DND-41 (cell line): ENCODE measurements at regions not wholly inside any gene's neighbourhood (a gene's known extent, or its start where the extent isn't known, plus 50 kb on each side); places are given as distances from the start of the nearest gene placed in this dataset.

Experiments used
- ATAC-seq: fragments of 200-7000 bp; cut with Tn5 transposase; 3 replicates; pipeline ENCODE4 v1.9.1; 2021; ENCODE audit warnings: low read depth; ENCODE audit not compliant: insufficient read depth
- DNase-seq: peaks from one replicate; pipeline ENCODE4 v3.0.0-alpha.2; 2020
- H2AFZ ChIP-seq: 2 replicates; pipeline ENCODE4 v1.6.0; 2012; ENCODE audit warnings: low read depth, low read length
- H3K27ac ChIP-seq: 2 replicates; pipeline ENCODE4 v1.5.1; 2012; ENCODE audit warnings: low read length, inconsistent platforms
- H3K27me3 ChIP-seq: fragments of 200-600 bp; sonication (generic); 2 replicates; pipeline ENCODE4 v1.6.0; 2012; ENCODE audit warnings: low read length, mild to moderate bottlenecking, inconsistent platforms; ENCODE audit not compliant: insufficient read depth, poor library complexity
- H3K36me3 ChIP-seq: 2 replicates; pipeline ENCODE4 v1.5.1; 2012; ENCODE audit warnings: low read length, inconsistent platforms; ENCODE audit not compliant: insufficient read depth
- H3K4me1 ChIP-seq: 2 replicates; pipeline ENCODE4 v1.5.1; 2012; ENCODE audit warnings: mild to moderate bottlenecking, low read length; ENCODE audit not compliant: insufficient read depth
- H3K4me2 ChIP-seq: 2 replicates; pipeline ENCODE4 v1.6.0; 2012; ENCODE audit warnings: mild to moderate bottlenecking, moderate library complexity, low read length, inconsistent platforms; ENCODE audit not compliant: insufficient read depth
- H3K4me3 ChIP-seq, 2 experiments: fragments of 200-600 bp in 1 of 2; shearing (Covaris generic) in 1 of 2; 2 replicates each; pipeline ENCODE4 v1.5.1; 2012 to 2016; ENCODE audit warnings: inconsistent platforms in 2 of 2, low read length in 2 of 2, mild to moderate bottlenecking in 2 of 2, low read depth in 1 of 2, moderate library complexity in 1 of 2
- H3K79me2 ChIP-seq: 2 replicates; pipeline ENCODE4 v1.6.0; 2012; ENCODE audit warnings: low read length, inconsistent platforms; ENCODE audit not compliant: insufficient read depth
- H3K9ac ChIP-seq: 2 replicates; pipeline ENCODE4 v1.6.0; 2012; ENCODE audit warnings: low read depth, mild to moderate bottlenecking, inconsistent platforms, low read length, moderate library complexity
- H3K9me3 ChIP-seq: 2 replicates; pipeline ENCODE4 v1.5.1; 2012; ENCODE audit warnings: low read length, moderate library complexity, mild to moderate bottlenecking, inconsistent platforms; ENCODE audit not compliant: insufficient read depth, severe bottlenecking
- H4K20me1 ChIP-seq: 2 replicates; pipeline ENCODE4 v1.6.0; 2012; ENCODE audit warnings: low read length; ENCODE audit not compliant: insufficient read depth
- CTCF ChIP-seq: IDR thresholded peaks from 2 replicates; pipeline ENCODE4 v1.5.1; 2012; ENCODE audit warnings: borderline replicate concordance, low read length, moderate library complexity, mild to moderate bottlenecking; ENCODE audit not compliant: poor library complexity, severe bottlenecking; ENCODE audit errors: extremely low read depth
- EZH2 ChIP-seq: IDR thresholded peaks from 3 replicates; pipeline ENCODE4 v1.6.1; 2012; ENCODE audit warnings: borderline replicate concordance, low read depth, mild to moderate bottlenecking, moderate library complexity, low read length, inconsistent platforms; ENCODE audit not compliant: severe bottlenecking

- Histone ChIP-seq H3K36me3 (no peaks in the 10 kb centered on the region), H3K4me1 (no peaks in the 10 kb centered on the region), H3K27ac (no peak overlapping the region), H3K9me3 (no peaks in the 10 kb centered on the region), H2AFZ (no peak overlapping the region), H3K4me2 (no peak overlapping the region), H3K4me3 (no peak overlapping the region), H4K20me1 (no peaks in the 10 kb centered on the region), H3K9ac (no peak overlapping the region), H3K27me3 (peaks cover 10% of the 10 kb centered on the region), H3K79me2 (no peaks in the 10 kb centered on the region)
- no peak for TF ChIP-seq CTCF
- no peak for ATAC-seq
- no peak for DNase-seq
Measured at GRCh38 chr17:73933164-73933766, 270.2 kb upstream of the RPL38 start.

- Histone ChIP-seq H3K79me2 (no peaks in the 10 kb centered on the region), H3K4me1 (no peaks in the 10 kb centered on the region), H4K20me1 (no peaks in the 10 kb centered on the region), H2AFZ (no peak overlapping the region), H3K4me2 (no peak overlapping the region), H3K36me3 (no peaks in the 10 kb centered on the region), H3K9ac (no peak overlapping the region), H3K9me3 (no peaks in the 10 kb centered on the region), H3K27me3 (peaks cover 15% of the 10 kb centered on the region), H3K27ac (no peak overlapping the region), H3K4me3 (no peak overlapping the region)
- ATAC-seq (no peak), DNase-seq (no peak)
- no peak for TF ChIP-seq EZH2
- TF ChIP-seq CTCF = no peak
Measured at GRCh38 chr17:73933871-73934270, 269.6 kb upstream of the RPL38 start.

GRCh38 chr17:73934696-73935095, 268.8 kb upstream of the RPL38 start:
- H3K4me1 ChIP-seq = no peaks in the 10 kb centered on the region
- peaks cover 16% of the 10 kb centered on the region for H3K27me3 ChIP-seq
- H2AFZ ChIP-seq = no peak overlapping the region
- no peaks in the 10 kb centered on the region for H4K20me1 ChIP-seq
- no peak overlapping the region for H3K27ac ChIP-seq
- H3K4me3 ChIP-seq = no peak overlapping the region
- DNase-seq (no peak), ATAC-seq (peak; percentile 59; the same call in 2 of the 3 replicates)
- H3K36me3 ChIP-seq = no peaks in the 10 kb centered on the region
- TF ChIP-seq CTCF (no peak), EZH2 (no peak)
- no peak overlapping the region for H3K9ac ChIP-seq
- H3K9me3 ChIP-seq = no peaks in the 10 kb centered on the region
- no peaks in the 10 kb centered on the region for H3K79me2 ChIP-seq
- H3K4me2 ChIP-seq = no peak overlapping the region

GRCh38 chr17:73936908-73937627, 266.4 kb upstream of the RPL38 start:
- no peak for DNase-seq

More at GRCh38 chr17:73936908-73937627, 266.4 kb upstream of the RPL38 start:
- Histone ChIP-seq H3K9me3 (no peaks in the 10 kb centered on the region), H3K9ac (no peak overlapping the region), H3K4me1 (no peaks in the 10 kb centered on the region), H3K79me2 (no peaks in the 10 kb centered on the region), H4K20me1 (no peaks in the 10 kb centered on the region), H3K36me3 (no peaks in the 10 kb centered on the region), H3K4me2 (no peak overlapping the region), H2AFZ (no peak overlapping the region), H3K27me3 (peaks cover 16% of the 10 kb centered on the region), H3K4me3 (no peak overlapping the region), H3K27ac (no peak overlapping the region)
- no peak for TF ChIP-seq CTCF
- no peak for TF ChIP-seq EZH2
- no peak for ATAC-seq
